Posterior cingulate gyrus (tissue), 11 donors: ENCODE measurements at regions not wholly inside any gene's neighbourhood (a gene's known extent, or its start where the extent isn't known, plus 50 kb on each side); places are given as distances from the start of the nearest gene placed in this dataset.
"Not testable (repeated sequence)": the region's sequence is repeated elsewhere in the genome, so short reads cannot be mapped to it uniquely, and the experiment has no call there.

Experiments used
- DNase-seq, 10 donors: peaks; one replicate each; pipeline versions ENCODE4 v3.0.0 to v3.0.0-alpha.2; 2020 to 2021; ENCODE audit warnings: mixed read lengths in 3 of 10
- intact Hi-C: fragments of 100-400 bp; cut with DNase I; formaldehyde crosslinking; loops from one replicate; pipeline ENCODE4 v1.15.1; 2023

GRCh38 chr4:85151786-85152185 lies 185.3 kb upstream of the WDFY3 start:
- DNase-seq, result no peak
- intact Hi-C loops, result no loop called here

GRCh38 chr4:85152480-85152879 lies 186.0 kb upstream of the WDFY3 start:
- no peak for DNase-seq
- intact Hi-C loops, result no loop called here

GRCh38 chr4:85153221-85153620 lies 186.7 kb upstream of the WDFY3 start:
- intact Hi-C loops, result no loop called here
- DNase-seq, result no peak

- DNase-seq, result no peak
- intact Hi-C loops, result no loop called here
Observed at GRCh38 chr4:85154591-85154990, 188.1 kb upstream of the WDFY3 start.

GRCh38 chr4:85165808-85166207 lies 199.3 kb upstream of the WDFY3 start:
- intact Hi-C loops, result no loop called here
- DNase-seq, result no peak

- intact Hi-C loops, result no loop called here
- DNase-seq, result peak in 2 of 10 donors; percentile 20 to 65
Observed at GRCh38 chr4:85166318-85166717, 199.8 kb upstream of the WDFY3 start.

GRCh38 chr4:85168234-85168834 lies 201.8 kb upstream of the WDFY3 start:
- intact Hi-C loops, result no loop called here
- no peak for DNase-seq

- intact Hi-C loops, result no loop called here
- DNase-seq, result no peak
Observed at GRCh38 chr4:85170241-85170640, 203.8 kb upstream of the WDFY3 start.

- intact Hi-C loops, result no loop called here
- DNase-seq, result no peak
Observed at GRCh38 chr4:85175190-85175589, 208.7 kb upstream of the WDFY3 start.

- no peak for DNase-seq
- intact Hi-C loops, result no loop called here
Observed at GRCh38 chr4:85177092-85177491, 210.6 kb upstream of the WDFY3 start.

- intact Hi-C loops, result no loop called here
Observed at GRCh38 chr4:85177679-85178078, 211.2 kb upstream of the WDFY3 start.

GRCh38 chr4:85180533-85180932 lies 214.0 kb upstream of the WDFY3 start:
- DNase-seq, result no peak
- intact Hi-C loops, result no loop called here

More at GRCh38 chr4:85177679-85178078, 211.2 kb upstream of the WDFY3 start:
- no peak for DNase-seq

GRCh38 chr4:85187106-85187505 lies 220.6 kb upstream of the WDFY3 start:
- intact Hi-C loops, result no loop called here
- DNase-seq, result no peak

GRCh38 chr4:85196015-85196414 lies 229.5 kb upstream of the WDFY3 start:
- peak in 1 of 10 donors; percentile 43 for DNase-seq
- intact Hi-C loops, result not testable (repeated sequence)

GRCh38 chr4:85200106-85200505 lies 233.6 kb upstream of the WDFY3 start:
- intact Hi-C loops, result no loop called here
- no peak for DNase-seq

- intact Hi-C loops, result no loop called here
- DNase-seq, result no peak
Observed at GRCh38 chr4:85209161-85209560, 242.7 kb upstream of the WDFY3 start.

- intact Hi-C loops, result no loop called here
- DNase-seq, result no peak
Observed at GRCh38 chr4:85210353-85210752, 243.9 kb upstream of the WDFY3 start.

- DNase-seq, intact Hi-C loops: not testable (repeated sequence)
Observed at GRCh38 chr4:85216571-85216970, 250.1 kb upstream of the WDFY3 start.

- no peak for DNase-seq
- intact Hi-C loops, result no loop called here
Observed at GRCh38 chr4:85218756-85219155, 252.3 kb upstream of the WDFY3 start.

GRCh38 chr4:85221606-85222005 lies 253.3 kb upstream of the ARHGAP24 start:
- no peak for DNase-seq
- intact Hi-C loops, result no loop called here

GRCh38 chr4:85222561-85222960 lies 252.4 kb upstream of the ARHGAP24 start:
- no peak for DNase-seq
- intact Hi-C loops, result no loop called here

GRCh38 chr4:85228264-85228663 lies 246.7 kb upstream of the ARHGAP24 start:
- intact Hi-C loops, result no loop called here
- no peak for DNase-seq

GRCh38 chr4:85233516-85233915 lies 241.4 kb upstream of the ARHGAP24 start:
- DNase-seq, result no peak
- intact Hi-C loops, result no loop called here
